NCI-H2029 treated with DMSO at 0.1 percent for 48 hours (cell line): ENCODE measurements at regions not wholly inside any gene's neighbourhood (a gene's known extent, or its start where the extent isn't known, plus 50 kb on each side); places are given as distances from the start of the nearest gene placed in this dataset.
"Not testable (repeated sequence)": the region's sequence is repeated elsewhere in the genome, so short reads cannot be mapped to it uniquely, and the experiment has no call there.

Source experiments
- DNase-seq: peaks from one replicate; lab custom pipeline; 2025; lab: John Stamatoyannopoulos, UW

- DNase-seq = no peak
These were observed 245.2 kb downstream of the AACS start for GRCh38 chr12:125310461-125310860.

- DNase-seq = no peak
These were observed 245.8 kb downstream of the AACS start for GRCh38 chr12:125311050-125311449.

GRCh38 chr12:125312471-125312870, 247.2 kb downstream of the AACS start:
- DNase-seq = no peak

- no peak for DNase-seq
These were observed 249.0 kb downstream of the AACS start for GRCh38 chr12:125314051-125314755.

GRCh38 chr12:125315771-125316170, 250.5 kb downstream of the AACS start:
- DNase-seq = no peak

GRCh38 chr12:125320177-125320576, 254.9 kb downstream of the AACS start:
- DNase-seq = no peak

- DNase-seq = no peak
These were observed 259.7 kb downstream of the AACS start for GRCh38 chr12:125324861-125325490.

GRCh38 chr12:125329239-125330102, 264.2 kb downstream of the AACS start:
- DNase-seq = no peak

- DNase-seq = no peak
These were observed 265.6 kb downstream of the AACS start for GRCh38 chr12:125330645-125331341.

- DNase-seq = no peak
These were observed 266.3 kb downstream of the AACS start for GRCh38 chr12:125331342-125332052.

- no peak for DNase-seq
These were observed 267.7 kb downstream of the AACS start for GRCh38 chr12:125332900-125333299.

GRCh38 chr12:125336246-125336645, 271.0 kb downstream of the AACS start:
- no peak for DNase-seq

GRCh38 chr12:125340791-125341190, 275.6 kb downstream of the AACS start:
- peak; percentile 87 for DNase-seq

- DNase-seq = no peak
These were observed 276.2 kb downstream of the AACS start for GRCh38 chr12:125341422-125341821.

GRCh38 chr12:125343649-125344048, 278.4 kb downstream of the AACS start:
- DNase-seq = no peak

- DNase-seq = peak; percentile 12
These were observed 281.1 kb downstream of the AACS start for GRCh38 chr12:125346362-125346761.

GRCh38 chr12:125351788-125352187, 286.6 kb downstream of the AACS start:
- no peak for DNase-seq

GRCh38 chr12:125353002-125353401, 287.8 kb downstream of the AACS start:
- not testable (repeated sequence) for DNase-seq

- DNase-seq = no peak
These were observed 288.6 kb downstream of the AACS start for GRCh38 chr12:125353871-125354270.

- DNase-seq = no peak
These were observed 290.4 kb downstream of the AACS start for GRCh38 chr12:125355614-125356013.

- no peak for DNase-seq
These were observed 290.9 kb downstream of the AACS start for GRCh38 chr12:125356111-125356510.

- no peak for DNase-seq
These were observed 292.3 kb downstream of the AACS start for GRCh38 chr12:125357561-125357960.
